ENCODE measurements at regions not wholly inside any gene's neighbourhood (a gene's known extent, or its start where the extent isn't known, plus 50 kb on each side); places are given as distances from the start of the nearest gene placed in this dataset.
"Not testable (repeated sequence)": the region's sequence is repeated elsewhere in the genome, so short reads cannot be mapped to it uniquely, and the experiment has no call there.

DNA sequence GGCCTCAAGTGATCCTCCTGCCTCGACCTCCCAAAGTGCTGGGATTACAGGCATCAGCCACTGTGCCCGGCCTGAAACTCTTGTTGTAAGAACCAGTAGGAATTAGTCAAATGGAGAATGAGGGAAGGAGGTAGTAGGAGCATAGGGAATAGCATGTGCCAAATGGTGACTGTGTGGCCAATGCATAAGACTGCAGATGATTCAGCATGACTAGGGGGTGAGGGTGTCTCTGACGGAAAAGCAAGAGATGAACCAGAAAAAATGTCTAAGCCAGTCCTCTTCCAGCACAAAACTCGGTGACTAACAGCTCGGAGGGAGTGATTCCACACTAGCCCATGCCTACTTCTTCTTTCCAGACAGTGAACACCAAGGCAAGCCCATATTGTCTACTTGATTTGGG is 58.2 kb upstream of the DUSP21 start:
- peak; percentile 59 for DNase-seq (ENCODE audit: low read depth)

DNA sequence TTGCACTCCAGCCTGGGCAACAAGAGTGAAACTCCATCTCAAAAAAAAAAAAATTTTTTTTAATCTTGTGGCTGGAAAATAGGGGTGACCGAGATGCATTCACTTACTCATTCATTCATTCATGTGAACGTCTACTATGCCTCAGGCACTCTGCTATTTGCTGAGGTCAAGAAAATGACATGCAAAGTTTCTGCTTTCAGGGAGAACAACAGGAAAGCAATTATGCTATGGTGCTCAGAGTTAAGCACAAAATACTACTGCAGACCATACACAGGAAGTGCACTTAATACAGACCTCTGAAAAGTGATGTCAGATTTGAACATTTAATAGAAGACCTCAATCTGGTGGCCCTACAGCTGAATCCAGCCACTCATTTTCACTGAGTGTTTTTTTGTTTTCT is 59.6 kb upstream of the DUSP21 start:
- no peak for DNase-seq (ENCODE audit: low read depth)

- DNase-seq (ENCODE audit: low read depth) = no peak
These were observed 65.6 kb upstream of the DUSP21 start for GRCh38 chrX:44778254-44778653.

GRCh38 chrX:44775726-44776125 is 68.1 kb upstream of the DUSP21 start:
- no peak for DNase-seq (ENCODE audit: low read depth)

- not testable (repeated sequence) for DNase-seq (ENCODE audit: low read depth)
These were observed 69.8 kb upstream of the DUSP21 start for GRCh38 chrX:44774066-44774465.

GRCh38 chrX:44770121-44770520 is 73.7 kb upstream of the DUSP21 start:
- no peak for DNase-seq (ENCODE audit: low read depth)

GRCh38 chrX:44767308-44767707 is 76.5 kb upstream of the DUSP21 start:
- DNase-seq (ENCODE audit: low read depth) = no peak

DNA sequence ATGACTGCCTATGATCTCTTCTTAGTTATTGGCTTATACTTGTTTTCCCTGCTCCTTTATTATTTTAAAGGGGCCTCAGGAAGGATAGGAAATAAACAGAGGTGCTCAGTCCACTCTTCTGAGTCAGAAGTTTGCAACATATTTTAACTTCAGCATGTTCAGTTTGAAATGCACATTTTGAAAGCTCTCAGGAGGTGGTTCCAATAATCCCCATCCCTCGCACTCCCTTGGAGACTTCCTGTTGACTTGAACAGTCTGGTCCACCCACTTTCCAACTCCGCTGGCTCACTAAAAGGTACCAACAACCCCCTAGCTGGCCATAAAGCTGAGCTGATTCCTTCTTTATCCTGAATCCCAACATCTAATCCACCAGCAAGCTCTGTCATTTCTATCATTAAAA is 78.3 kb upstream of the DUSP21 start:
- no peak for DNase-seq (ENCODE audit: low read depth)

DNA sequence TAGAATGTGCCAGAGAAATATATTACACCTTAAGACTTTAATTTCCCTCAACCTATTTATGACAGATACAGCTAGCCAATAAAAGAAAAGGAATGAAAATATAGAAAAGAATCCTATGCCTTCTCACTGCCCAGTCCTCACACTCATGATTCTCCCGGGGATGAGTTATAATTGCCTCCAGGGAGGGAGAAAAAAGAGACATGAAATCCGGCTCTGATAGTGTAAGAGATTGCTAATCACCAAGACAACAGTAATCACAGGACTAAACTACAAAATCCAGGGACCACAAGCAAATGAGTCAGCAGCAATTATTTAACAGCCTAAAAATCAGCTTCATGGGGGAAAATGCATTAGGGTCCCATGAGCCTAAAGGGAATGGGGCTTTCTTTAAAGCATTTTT is 95.9 kb upstream of the DUSP21 start:
- peak; percentile 30 for DNase-seq (ENCODE audit: low read depth)

DNA sequence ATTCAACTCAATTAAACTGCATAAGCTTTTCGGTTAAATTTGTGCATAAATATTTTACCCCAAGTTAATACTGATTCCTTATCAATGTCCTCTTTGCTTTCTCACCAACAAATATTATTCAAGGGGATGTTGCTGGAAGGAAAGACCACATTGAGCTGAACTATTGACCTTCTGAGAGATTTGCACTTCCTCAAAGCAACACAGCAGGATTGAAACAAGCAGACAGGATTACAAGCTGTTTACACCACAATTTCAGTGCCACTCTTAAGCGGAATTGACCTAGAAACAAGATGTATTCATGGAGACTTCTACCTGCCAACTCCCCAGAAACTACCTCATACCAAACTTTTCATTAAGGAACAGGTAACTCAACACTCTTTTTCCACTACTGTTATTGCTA is 96.5 kb upstream of the DUSP21 start:
- DNase-seq (ENCODE audit: low read depth) = no peak

- no peak for DNase-seq (ENCODE audit: low read depth)
These were observed 99.0 kb upstream of the DUSP21 start for GRCh38 chrX:44744799-44745198.

GRCh38 chrX:44742480-44743155 is 101.2 kb upstream of the DUSP21 start:
- DNase-seq (ENCODE audit: low read depth) = no peak

- not testable (repeated sequence) for DNase-seq (ENCODE audit: low read depth)
These were observed 102.0 kb upstream of the DUSP21 start for GRCh38 chrX:44741859-44742258.

- DNase-seq (ENCODE audit: low read depth) = not testable (repeated sequence)
These were observed 102.4 kb upstream of the DUSP21 start for GRCh38 chrX:44741458-44741857.

DNA sequence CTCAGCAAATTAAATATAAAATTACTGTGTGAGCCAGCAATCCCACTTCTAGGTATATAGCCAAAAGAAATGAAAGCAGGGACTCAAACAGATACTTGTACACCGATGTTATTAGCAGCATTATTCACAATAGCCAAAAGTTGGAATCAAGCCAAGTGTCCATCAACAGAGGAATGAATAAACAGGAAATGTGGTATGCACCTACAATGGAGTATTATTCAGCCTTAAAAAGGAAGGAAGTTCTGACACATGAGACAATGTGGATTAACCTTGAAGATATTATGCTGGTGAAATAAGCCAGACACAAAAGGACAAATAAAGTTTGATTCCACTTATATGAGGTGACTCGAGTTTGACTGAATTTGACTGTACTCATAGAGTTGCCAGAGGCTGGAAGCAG is 108.3 kb upstream of the DUSP21 start:
- no peak for DNase-seq (ENCODE audit: low read depth)

DNA sequence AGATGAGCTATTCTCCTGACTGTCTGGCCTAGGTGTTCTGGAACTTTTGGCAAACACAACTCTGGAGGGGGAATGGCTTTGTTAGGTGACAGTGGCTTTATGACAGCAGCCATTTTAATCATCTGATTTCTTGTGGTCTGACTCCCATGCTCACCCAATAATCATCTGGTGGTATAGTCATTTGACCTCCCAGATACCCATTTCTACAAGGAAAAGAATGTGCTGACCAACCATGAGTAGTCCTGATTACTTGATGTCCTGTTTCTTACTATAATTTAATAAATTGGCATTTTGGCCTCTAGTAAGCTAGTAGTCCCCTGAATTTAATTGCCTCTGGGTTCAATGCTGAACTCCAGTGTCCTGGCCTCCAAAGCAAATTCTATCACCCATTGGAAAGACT is 109.9 kb upstream of the DUSP21 start:
- peak; percentile 4 for DNase-seq (ENCODE audit: low read depth)

DNA sequence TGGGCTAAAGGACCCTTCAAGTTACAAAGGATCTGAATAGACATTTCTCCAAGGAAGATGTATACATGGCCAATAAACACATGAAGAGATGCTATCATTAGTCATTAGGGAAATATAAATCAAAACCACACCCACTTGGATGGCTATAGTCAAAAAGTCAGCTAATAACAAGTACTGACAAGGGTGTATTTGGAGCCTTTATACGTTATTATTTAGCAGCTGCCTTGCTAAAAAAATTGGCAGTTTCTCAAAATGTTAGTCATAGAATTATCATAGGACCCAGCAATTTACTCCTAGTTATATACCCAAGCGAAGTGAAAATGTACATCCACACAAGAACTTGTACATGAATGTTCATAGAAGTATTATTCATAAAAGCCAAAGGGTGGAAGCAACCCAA is 112.7 kb upstream of the DUSP21 start:
- no peak for DNase-seq (ENCODE audit: low read depth)

DNA sequence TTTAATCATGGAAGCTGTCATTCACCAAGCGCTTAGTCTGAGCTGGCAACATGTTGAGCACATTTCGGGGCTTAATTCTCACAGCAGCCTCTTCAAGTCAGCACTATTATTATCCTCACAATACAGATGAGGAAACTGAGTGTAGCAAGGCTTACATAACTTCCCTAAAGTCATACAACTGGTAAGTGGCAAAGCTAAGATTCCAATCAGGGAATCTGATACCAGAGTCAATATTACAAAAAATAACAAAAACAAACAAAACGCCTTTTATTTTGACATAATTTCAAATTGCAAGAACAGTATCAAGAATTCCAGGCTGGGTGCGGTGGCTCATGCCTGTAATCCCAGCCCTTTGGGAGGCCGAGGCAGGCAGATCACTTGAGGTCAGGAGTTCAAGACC is 120.4 kb upstream of the DUSP21 start:
- no peak for DNase-seq (ENCODE audit: low read depth)

- no peak for DNase-seq (ENCODE audit: low read depth)
These were observed 135.4 kb upstream of the DUSP21 start for GRCh38 chrX:44708470-44708869.

DNA sequence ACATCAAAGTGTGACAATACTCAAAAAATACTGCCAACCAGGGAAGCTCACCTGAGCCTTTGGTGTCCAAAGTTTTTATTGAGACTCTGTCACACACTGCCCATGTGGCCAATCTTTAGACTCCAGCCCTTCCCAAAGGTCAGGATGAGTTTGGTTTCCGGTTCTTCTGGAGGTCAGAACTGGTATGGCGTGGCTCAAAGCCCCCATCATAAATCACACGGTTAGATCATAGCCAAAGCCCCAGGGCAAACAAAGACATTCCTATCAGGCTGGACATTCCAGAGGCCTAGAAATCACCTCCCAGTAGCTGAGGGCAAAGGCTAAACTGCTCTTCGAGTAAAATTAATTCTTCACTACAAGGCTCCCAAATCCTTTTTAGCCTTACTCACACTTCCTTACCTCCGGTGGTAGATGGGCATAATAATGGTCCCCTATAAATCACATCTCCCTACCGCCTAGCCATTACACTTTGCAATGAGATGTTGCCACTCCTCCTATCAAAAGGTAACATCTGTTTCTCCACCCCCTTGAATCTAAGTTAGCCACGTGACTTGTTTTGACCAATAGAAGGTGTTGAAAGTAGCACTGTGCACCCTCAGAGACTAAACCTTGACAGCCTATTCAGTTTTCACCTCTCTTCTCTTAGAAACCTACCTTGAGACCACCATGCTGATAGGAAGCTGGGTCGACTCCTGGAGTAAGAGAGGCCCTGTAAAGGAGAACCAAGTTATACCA is 137.8 kb upstream of the DUSP21 start:
- DNase-seq (ENCODE audit: low read depth) = peak; percentile 1

GRCh38 chrX:44698357-44698756 is 145.5 kb upstream of the DUSP21 start:
- DNase-seq (ENCODE audit: low read depth) = no peak

- no peak for DNase-seq (ENCODE audit: low read depth)
These were observed 150.6 kb upstream of the DUSP21 start for GRCh38 chrX:44693255-44693654.

DNA sequence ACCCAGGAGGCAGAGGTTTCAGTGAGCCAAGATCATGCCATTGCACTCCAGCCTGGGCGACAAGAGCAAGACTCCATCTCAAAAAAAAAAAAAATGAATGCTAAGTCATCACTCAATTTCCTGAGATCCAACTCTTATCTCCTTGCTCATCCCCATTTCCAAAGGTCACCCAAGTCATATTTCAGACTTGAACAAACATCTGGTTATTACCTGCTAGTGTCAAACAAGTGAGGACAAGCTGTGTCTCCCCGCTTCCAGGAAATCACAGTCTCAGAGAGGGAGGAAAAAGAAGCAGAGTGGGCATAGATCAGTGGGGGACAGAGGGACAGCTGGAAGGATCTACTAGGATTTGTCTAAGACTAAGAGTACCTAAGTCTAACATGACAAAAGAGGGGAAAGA is 147.5 kb upstream of the FUNDC1 start:
- DNase-seq (ENCODE audit: low read depth) = no peak
